Panc1 (cell line): ENCODE measurements at regions not wholly inside any gene's neighbourhood (a gene's known extent, or its start where the extent isn't known, plus 50 kb on each side); places are given as distances from the start of the nearest gene placed in this dataset.

Experiments used
- POLR2AphosphoS5 ChIP-seq: IDR thresholded peaks from 2 replicates; pipeline ENCODE4 v1.6.1; 2012; ENCODE audit warnings: mild to moderate bottlenecking, low read depth, low read length, moderate library complexity
- TF ChIP-seq, protein P1 (sequence below): fragments of 450-650 bp; IDR thresholded peaks from 2 replicates; pipeline ENCODE4 v1.5.1; 2017; ENCODE audit warnings: mild to moderate bottlenecking

DNA sequence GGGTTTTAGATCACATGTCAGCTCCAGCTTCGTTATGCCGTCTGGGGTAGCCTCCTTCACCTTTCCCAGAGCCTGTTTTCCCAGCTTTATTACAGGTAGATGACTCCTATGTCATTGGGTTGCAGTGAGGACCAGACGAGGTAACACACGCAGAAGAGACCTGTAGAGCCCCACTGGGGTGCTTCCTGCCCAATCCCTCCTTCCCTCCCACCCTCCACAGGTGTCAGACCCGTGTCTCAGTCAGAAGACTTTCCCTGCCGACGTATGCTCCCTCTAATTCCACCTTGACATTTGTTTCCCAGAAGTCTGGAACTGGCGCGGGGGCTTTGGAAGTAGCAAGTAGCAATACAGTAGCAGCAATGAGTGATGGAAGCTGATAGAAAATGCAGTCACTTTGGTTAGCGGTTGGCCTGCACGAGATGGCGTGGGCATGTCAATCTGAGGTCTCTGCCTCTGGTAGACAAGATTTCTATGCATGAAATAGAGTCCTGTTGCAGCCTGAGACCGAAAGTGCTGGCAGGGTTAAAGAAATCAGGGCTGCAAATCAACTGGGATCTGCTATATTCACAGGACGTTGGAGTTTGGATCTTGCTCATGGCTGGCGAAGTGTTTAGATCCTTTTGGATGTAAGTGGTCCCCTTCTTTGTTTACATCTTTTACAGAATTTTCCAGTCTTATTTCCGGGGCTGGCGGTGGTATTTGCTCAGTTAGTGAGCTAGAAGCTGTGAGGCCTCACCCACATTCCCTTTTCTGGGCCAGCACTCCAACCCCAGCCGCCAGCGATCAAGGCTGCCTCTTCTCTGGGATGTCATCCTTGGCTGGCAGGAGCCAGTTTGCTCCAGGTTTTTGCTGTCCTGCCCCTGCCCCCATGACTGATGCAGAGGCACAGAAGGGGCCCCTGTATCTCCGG is 78.3 kb upstream of the KMT2C start:
- TF ChIP-seq, protein P1, sequence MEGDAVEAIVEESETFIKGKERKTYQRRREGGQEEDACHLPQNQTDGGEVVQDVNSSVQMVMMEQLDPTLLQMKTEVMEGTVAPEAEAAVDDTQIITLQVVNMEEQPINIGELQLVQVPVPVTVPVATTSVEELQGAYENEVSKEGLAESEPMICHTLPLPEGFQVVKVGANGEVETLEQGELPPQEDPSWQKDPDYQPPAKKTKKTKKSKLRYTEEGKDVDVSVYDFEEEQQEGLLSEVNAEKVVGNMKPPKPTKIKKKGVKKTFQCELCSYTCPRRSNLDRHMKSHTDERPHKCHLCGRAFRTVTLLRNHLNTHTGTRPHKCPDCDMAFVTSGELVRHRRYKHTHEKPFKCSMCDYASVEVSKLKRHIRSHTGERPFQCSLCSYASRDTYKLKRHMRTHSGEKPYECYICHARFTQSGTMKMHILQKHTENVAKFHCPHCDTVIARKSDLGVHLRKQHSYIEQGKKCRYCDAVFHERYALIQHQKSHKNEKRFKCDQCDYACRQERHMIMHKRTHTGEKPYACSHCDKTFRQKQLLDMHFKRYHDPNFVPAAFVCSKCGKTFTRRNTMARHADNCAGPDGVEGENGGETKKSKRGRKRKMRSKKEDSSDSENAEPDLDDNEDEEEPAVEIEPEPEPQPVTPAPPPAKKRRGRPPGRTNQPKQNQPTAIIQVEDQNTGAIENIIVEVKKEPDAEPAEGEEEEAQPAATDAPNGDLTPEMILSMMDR = no peak
- TF ChIP-seq POLR2AphosphoS5 = no peak
